DMS 273 (cell line): ENCODE measurements at regions not wholly inside any gene's neighbourhood (a gene's known extent, or its start where the extent isn't known, plus 50 kb on each side); places are given as distances from the start of the nearest gene placed in this dataset.
"Not testable (repeated sequence)": the region's sequence is repeated elsewhere in the genome, so short reads cannot be mapped to it uniquely, and the experiment has no call there.

Experiments
- DNase-seq: peaks from one replicate; lab custom pipeline; 2025; ENCODE audit not compliant: unreplicated experiment; lab: John Stamatoyannopoulos, UW

DNA sequence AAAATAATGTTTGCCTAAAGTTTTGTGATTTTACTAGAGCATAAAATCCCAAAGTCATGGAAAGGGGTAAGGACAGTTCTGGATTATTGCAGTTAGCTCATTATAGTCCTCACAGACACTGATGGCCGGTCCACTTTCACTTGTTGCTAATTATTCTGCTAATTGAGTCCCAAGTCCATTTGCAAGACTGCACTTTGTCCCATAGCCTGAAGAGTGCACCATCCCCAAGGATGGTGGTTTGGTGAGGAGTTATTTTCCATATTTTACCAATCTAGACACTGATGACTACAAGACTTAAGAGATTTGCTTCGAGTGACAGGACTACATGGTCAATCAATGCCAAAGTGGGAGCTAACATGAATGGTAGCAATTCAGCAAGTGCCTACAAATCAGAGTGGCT is 181.8 kb upstream of the CACNA2D1 start:
- peak; percentile 28 for DNase-seq

DNA sequence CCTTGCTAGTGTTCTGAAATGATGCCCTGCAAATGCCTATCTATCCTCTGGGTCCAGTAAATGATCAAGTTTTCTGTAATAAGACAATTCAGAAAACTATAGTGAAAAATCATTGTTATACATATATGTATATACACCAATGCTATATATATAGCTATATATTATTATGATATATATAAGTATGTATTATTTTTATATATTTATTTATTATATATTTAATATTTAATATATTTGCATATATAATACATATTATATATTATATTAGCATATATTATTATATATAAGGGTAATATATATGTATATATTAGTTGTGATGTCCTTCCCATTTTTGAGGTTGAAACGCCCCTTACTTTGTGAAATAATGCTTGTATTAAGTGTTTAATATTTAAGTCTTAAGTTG is 181.4 kb upstream of the CACNA2D1 start:
- no peak for DNase-seq

DNA sequence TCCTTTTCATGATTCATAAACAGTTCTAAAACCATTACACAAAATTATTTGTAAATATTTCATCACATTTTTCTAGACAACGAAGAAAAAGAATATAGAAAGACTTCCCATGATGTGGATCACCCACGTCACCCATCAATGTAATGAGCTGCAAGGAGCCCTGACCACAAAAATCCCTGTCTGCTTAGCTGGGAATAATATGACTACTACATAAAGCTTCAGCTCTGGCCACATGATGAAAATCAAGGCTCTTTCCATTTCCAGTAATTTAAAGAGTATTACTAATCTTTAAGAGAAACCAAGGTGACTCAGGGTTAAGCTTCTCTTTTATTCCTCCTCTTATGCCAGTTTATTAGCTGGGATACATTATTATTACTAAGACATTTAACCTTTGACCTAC is 180.8 kb upstream of the CACNA2D1 start:
- no peak for DNase-seq

DNA sequence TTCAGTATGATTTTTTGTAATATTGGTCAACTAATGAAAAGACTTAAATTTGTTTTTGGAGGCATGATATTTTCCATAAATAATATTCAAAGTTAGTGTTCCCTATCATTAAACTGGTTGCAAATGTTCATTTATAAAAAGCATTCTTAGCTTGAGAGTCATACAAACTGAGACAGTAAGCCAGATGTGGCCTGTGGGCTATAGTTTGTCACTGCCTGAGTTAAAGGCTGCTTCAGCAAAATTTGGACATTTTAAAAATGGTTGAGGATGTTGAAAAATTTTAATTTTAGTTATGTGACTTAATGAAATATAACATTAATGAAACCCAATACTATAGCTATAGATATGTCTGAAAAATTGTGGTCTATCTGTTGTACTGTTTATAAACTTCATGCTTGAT is 180.2 kb upstream of the CACNA2D1 start:
- no peak for DNase-seq

DNA sequence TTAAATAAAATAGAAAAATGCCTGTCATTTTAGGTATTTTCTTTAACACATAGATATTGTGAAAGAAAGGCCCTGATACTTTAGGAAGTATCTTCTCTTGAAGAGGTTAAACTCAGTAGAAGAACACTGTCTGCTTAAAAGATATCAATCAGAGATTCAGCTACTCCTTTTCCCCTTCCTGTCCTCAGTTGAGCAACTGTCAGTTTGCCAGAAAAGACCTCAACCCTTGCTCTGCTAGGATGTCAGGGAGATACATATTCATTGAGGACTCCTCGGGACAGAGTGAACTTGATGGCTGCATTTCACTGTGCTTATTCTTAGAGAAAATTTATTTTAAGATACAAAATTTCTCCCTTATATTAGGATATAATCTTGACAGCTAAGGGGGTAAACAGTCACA is 173.6 kb upstream of the CACNA2D1 start:
- DNase-seq, result no peak

DNA sequence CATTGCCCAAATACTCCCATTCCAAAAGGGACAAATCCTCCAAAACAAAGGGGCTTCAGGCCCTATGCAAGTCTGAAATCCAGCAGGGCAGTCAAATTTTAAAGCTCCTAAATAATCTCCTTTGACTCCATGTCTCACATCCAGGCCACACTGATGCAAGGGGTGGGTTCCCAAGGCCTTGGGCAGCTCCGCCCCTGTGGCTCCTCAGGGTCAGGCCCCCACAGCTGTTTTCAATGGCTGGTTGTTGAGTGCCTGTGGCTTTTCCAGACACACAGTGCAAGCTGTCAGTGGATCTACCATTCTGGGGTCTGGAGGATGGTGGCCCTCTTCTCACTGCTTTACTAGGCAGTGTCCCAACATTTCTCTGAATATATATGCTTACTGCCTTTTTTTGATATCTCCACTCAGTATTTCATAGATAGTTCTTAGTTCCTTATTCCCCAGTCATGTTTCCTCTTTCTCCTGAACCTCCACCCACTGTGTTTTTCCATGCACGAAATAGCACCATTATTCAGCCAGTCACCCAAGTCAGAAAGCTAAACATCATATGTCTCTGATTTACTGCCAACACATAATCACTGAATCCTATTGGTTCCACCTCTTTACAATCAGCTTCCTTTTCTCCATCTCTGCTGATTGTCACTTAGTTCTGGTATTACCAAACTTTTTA is 172.6 kb upstream of the CACNA2D1 start:
- peak; percentile 23 for DNase-seq

DNA sequence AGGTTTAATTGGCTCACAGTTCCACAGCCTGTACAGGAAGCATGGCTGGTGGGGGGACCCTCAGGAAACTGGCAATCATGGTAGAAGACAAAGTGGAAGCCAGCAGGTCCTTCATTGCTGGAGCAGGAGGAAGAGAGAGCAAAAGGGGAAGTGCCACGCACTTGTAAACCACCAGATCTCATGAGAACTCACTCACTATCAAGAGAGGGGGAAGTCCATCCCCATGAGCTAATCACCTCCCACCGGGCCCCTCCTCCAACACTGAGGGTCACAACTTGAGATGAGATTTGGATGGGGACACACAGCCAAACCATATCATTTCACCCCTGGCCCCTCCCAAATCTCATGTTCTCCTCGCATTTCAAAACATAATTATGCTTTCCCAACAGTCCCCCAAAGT is 171.9 kb upstream of the CACNA2D1 start:
- no peak for DNase-seq

DNA sequence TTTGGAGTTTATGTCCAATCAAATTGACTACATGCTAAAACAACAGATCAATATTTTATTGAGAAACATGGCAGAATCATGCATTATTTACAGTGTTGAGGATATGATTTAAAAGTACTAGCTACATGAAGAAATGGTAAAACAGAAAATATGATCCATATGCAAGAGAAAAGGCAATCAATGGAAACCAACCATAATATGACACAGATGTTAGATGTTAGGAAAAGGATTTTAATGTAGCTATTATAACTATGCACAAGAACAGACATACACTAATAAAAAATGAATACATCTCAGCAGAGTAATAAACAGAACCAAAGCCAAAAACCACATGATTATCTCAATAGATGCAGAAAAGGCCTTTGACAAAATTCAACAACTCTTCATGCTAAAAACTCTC is 166.2 kb upstream of the CACNA2D1 start:
- no peak for DNase-seq

DNA sequence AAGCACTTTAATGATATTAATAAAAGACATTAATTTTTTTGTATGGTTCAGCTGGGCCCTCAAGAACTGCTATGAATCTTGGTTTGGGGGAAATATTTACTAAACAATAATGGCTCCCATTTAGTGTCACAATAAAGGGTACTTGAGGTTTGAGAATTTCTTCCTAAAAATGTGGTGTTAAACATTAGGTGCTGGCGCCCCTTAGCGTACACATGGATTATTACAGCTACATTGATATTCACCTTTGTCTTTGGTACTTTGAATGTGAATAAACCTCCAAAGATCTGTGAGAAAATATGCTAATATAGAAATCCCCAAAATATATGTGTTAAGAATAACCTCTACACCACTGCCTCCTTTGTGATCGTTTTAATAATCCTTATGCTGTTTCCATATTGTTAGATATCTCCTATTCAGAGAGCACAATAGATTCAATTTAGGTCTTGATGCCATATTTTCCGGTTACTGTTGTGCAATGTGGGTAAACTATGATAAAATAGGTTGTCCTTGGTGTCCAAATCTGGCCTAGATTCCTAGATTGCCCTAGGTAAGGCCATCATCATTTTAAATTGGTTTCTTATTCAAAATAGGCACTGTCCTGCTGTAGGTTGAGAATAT is 161.8 kb upstream of the CACNA2D1 start:
- DNase-seq, result peak; percentile 81

DNA sequence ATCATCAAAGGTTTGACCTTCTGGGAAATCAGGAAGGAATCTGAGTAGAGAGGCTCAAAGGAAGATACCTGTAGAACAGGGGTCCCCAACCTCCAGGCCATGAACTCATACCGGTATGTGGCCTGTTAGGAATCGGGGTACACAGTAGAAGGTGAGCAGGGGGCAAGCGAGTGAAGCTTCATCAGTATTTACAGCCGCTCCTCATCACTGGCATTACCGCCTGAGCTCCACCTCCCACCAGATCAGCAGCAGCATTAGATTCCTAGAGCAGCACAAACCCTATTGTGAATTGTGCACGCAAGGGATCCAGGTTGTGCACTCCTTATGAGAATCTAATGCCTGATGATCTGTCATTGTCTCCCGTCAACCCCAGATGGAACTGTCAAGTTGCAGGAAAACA is 158.5 kb upstream of the CACNA2D1 start:
- DNase-seq, result no peak

DNA sequence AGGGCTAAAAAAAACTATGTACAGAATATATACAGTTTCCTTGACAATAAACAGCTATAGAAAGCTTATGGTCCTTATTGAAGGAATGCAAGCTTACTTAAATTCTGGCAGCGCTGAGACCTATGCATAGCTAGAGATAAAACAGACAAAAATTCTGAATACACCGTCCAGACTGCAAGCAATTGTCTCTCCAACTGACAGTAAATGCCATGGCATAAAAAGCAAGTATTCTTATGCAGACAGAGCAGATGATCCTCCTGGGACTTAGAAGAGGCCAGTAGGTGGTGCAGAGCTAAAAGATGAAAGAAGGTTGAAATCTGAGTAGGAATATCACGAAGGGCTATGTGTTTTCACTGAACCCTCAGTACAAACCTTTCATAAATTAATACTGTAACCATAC is 157.0 kb upstream of the CACNA2D1 start:
- peak; percentile 37 for DNase-seq

DNA sequence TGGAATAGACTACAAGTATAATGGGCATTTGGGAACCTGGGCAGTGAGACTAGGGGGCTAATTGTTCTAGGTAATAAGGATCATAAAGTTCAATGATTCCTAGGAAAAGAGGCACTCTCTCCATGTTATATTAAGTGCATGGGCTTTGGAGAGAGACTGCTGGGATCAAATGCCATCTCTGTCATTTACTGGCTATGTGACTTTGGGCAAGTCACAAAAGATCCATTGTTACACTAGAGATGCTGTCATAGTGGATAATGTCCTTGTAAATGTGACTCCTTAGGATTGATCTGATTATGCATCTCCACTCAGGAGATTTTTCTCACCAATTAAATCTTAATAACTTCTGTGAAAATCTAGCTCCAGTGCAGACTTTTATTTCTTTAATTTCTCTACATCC is 156.3 kb upstream of the CACNA2D1 start:
- no peak for DNase-seq

DNA sequence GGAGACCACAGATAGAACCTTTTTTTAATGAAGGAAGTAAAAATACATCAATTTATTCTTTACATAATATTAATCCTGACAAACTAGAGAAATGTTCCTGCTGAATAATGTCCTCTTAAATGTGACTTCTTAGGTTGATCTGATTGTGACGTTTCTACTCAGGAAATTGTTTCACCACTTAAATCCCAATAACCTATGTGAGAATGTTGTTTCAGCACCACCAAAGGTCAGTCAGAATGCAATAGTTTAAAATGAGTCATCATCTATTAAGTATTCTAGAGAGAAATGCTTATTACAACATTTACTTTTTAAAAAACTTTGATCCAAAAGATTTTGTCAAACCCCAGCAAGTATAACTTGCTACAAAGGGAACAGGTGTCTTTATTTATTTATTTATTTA is 155.4 kb upstream of the CACNA2D1 start:
- DNase-seq, result no peak

DNA sequence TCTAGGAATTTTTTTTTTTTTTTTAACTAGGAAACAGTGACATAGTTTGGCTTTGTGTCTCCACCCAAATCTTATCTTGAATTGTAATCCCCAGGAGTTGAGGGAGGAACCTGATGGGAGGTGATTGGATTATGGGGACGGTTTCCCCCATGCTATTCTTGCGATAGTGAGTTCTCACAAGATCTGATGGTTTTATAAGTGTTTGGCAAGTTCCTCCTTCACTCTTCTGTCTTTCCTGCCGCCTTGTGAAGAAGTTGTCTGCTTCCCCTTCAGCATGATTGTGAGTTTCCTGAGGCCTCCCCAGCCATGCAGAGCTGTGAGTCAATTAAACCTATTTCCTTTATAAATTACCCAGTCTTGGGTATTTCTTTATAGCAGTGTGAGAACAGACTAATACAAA is 152.2 kb upstream of the CACNA2D1 start:
- not testable (repeated sequence) for DNase-seq

DNA sequence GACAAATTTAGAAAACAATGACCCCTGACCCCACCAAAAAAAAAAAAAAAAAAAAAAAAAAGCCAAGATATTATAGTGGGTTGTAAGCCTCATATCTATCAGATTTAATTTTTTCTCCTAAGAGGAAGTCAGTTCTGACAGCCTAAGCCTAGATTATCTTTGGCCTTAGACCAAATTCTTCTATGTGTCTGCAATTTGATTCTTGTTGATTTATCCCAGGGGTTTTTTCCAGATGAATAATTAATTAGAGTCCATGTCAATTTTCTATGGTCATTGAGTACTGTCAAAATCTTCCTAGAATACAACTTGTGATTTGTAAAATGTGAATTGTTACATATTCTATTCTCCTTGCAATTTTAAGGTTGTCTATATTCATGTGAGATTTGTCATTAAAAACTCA is 151.6 kb upstream of the CACNA2D1 start:
- DNase-seq, result peak; percentile 79

DNA sequence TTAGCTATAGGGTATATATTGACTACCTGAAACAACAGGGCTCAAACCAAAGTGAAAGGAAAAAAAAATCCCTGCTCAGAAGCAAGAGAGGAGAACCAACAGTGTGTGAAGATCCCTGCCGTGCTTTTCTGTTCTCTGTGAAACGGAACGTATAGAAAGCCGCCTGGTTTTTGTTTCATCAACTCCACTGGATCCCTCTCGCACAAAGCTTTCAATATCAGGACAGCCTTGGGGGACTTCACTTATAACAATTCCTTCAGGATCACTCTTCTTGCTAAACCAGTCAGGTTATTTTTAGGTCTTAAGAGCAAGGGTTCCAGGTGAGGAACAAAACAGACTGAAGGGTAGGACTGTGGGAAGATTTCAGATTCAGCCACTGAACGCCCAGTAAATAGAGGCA is 151.1 kb upstream of the CACNA2D1 start:
- peak; percentile 64 for DNase-seq

DNA sequence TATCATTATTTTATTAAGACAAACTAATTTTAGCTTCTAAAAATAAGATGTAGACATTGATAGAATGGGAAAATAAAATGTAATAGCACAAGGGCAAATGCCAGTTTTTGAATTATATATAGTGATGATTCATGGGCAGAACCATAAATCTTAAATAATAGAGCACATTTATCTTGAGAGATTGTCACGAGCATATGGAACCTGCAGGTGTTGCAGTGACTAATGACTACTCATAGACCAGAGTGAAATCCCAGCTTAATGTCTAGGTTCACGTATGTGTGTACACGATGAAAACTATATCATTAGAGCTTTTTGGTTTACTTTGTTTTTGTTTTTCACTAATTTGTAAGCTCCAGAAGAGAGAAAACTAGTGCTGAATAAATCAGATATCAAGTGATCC is 150.2 kb upstream of the CACNA2D1 start:
- DNase-seq, result peak; percentile 84

DNA sequence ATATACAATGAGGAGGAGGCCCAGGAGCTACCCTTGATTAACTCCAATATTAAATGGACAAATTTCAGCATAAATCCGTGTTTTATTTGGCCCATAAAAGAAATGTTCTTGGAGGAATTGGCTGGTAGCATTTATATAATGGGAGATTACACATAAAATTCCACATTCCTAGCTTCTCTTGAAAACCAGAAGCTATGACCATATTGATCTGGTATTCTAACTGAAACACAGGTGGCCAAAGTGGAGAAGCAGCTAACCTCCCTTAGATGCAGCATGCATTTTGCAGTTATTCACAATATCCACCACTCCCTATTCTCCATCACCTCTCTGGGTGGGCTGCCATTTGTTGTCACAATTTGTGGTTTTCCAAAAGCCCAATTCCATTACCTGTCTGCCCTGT is 148.8 kb upstream of the CACNA2D1 start:
- no peak for DNase-seq

DNA sequence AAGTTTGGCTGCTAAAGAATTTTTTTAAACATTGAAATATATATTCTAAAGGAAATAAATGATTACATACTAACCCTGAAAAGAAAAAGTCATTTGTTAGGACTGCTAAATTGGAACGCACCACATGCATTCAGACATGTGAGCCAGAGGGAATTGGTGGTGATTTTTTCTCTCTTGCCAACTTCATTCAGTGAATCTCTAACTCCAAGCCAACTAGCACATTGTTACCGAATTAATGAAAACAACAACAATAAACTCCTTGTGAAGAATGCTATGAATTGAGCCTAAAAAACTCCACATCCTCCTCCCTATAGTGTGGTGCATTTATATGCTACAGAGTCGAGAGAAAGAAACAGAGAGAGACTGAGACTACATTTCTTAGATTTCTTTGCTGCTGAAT is 135.5 kb upstream of the CACNA2D1 start:
- no peak for DNase-seq

DNA sequence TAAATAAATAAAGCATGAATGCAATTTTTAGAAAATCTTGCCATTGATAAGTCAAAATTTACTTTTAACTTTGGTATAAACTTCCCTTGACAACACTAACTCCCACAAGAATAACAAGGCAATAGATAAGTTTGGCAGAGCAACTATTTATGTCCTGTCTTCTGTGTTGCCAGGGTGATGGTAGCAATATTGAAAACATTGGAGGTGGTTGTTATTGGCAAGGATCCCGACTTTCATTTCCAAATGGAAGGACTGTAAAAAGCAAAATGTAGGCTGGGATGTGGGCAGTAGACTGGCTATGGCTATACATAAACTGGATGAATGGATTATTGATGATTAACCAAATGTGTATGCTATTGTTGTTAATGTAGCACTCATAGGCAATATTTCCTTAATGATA is 134.9 kb upstream of the CACNA2D1 start:
- peak; percentile 63 for DNase-seq

DNA sequence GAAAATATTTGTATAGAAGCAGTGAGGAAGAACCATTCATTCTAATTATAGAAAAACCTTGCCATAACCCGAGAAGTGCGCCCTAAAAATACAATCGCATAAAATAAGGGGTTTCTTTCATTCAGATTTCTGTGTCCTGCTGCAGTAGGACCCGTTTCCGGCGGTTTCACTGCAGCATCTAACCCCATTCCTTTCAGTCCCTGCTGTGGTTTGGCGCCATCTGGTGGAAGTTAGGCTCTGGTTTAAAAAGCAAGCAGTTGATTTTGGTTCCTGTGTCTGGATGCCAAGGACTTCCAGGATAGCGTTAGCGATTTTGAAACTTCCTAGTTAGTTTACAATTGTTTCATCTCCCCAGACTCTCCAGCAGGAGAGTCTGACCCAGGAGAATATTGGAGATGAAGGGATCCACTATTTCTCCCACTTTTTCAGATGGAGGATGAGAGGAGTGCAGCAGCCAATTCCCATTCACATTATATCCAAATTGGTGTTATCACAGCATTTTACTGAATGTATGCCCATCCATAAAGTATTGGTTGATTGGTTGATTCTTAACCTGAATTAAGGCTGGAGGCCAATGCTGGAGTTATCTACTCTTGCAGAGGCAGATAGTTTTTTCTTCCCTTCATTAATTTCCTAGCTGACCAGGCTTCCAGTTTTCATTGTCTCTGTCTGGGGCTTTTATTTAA is 128.8 kb upstream of the CACNA2D1 start:
- peak; percentile 99 for DNase-seq

DNA sequence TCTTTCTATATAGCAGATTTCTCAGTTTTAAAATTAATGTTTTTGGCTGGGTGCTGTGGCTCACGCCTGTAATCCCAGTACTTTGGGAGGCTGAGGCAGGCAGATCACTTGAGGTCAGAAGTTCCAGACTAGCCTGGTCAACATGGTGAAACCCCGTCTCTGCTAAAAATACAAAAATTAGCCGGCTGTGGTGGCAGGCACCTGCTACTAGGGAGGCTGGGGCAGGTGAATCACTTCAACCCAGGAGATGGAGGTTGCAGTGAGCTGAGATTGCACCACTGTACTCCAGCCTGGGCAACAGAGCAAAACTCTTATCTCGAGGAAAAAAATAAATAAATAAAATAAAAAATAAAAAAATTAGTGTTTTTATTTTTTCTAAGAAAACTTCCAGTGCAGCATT is 127.5 kb upstream of the CACNA2D1 start:
- DNase-seq, result not testable (repeated sequence)

DNA sequence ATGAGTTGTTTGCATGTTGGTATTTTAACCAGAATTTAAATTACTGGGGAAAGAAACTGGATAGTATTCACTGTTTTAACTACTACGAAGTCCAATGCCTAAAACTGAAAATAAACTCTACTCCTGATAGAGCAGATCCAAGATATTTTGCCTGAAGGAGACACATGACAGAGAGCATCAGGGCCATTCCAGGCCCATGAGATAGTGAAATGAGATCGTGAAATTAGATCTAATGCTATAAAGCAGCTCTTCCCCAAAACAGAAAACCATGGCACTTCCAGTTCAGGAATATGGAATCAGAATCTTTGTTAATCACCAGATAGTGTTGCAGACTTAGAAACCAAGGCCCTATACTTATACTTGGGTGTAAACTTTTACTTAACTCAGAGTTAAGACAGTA is 124.3 kb upstream of the CACNA2D1 start:
- peak; percentile 46 for DNase-seq
